IMR-90 (cell line): ENCODE measurements at regions not wholly inside any gene's neighbourhood (a gene's known extent, or its start where the extent isn't known, plus 50 kb on each side); places are given as distances from the start of the nearest gene placed in this dataset.

Source experiments
- ATAC-seq: fragments of 200-7000 bp; cut with Tn5 transposase; 2 replicates; pipeline ENCODE4 v1.9.1; 2020; ENCODE audit warnings: low read depth, mild to moderate bottlenecking, moderate library complexity
- BruUV-seq: library from RNA; stranded (reverse); fragments of 400-500 nt; replicated peaks from 2 replicates; lab custom pipeline; 2021; lab: Mats Ljungman, UMichigan
- CTCF ChIA-PET: fragments of 300-600 bp; formaldehyde crosslinking; extraction: SDS; loops from one replicate; lab custom pipeline; 2021; ENCODE audit warnings: antibody characterized with exemption; lab: Yijun Ruan, JAX
- POLR2A ChIA-PET: fragments of 300-600 bp; sonication (Branson Sonifier 250); formaldehyde crosslinking; loops from one replicate; lab custom pipeline; 2022; ENCODE audit warnings: antibody characterized with exemption; ENCODE audit not compliant: unreplicated experiment; lab: Charles Lee
- DNase-seq: peaks from one replicate; pipeline ENCODE4 v3.0.0; 2013
- H2AFZ ChIP-seq: replicated peaks from 2 replicates; pipeline ENCODE3; 2013; ENCODE audit warnings: low read length, mild to moderate bottlenecking; ENCODE audit not compliant: poor library complexity
- H2AK5ac ChIP-seq: 2 replicates; pipeline ENCODE4 v1.6.1; 2013; ENCODE audit warnings: low read depth, low read length, inconsistent platforms
- H2AK9ac ChIP-seq: replicated peaks from 2 replicates; pipeline ENCODE3; 2013; ENCODE audit warnings: mild to moderate bottlenecking, low read depth, low read length, moderate library complexity; ENCODE audit not compliant: poor library complexity
- H2BK120ac ChIP-seq: 2 replicates; pipeline ENCODE4 v1.6.1; 2013; ENCODE audit warnings: low read depth, low read length, inconsistent platforms
- H2BK15ac ChIP-seq: 3 replicates; pipeline ENCODE4 v1.6.1; 2013; ENCODE audit warnings: low read depth, low read length, inconsistent platforms
- H2BK20ac ChIP-seq: 2 replicates; pipeline ENCODE4 v1.6.1; 2013; ENCODE audit warnings: low read depth, mild to moderate bottlenecking, inconsistent platforms, low read length, moderate library complexity
- H2BK5ac ChIP-seq: 2 replicates; pipeline ENCODE4 v1.6.1; 2013; ENCODE audit warnings: mild to moderate bottlenecking, low read depth, low read length, inconsistent platforms; ENCODE audit not compliant: poor library complexity, severe bottlenecking
- H3K14ac ChIP-seq: replicated peaks from 2 replicates; pipeline ENCODE4 v1.6.1; 2013; ENCODE audit warnings: low read depth, low read length, inconsistent platforms
- H3K18ac ChIP-seq: 2 replicates; pipeline ENCODE4 v1.6.1; 2013; ENCODE audit warnings: low read depth, low read length, control low read depth
- H3K23ac ChIP-seq: 2 replicates; pipeline ENCODE4 v1.6.1; 2013; ENCODE audit warnings: low read depth, low read length, inconsistent platforms
- H3K27ac ChIP-seq: 2 replicates; pipeline ENCODE4 v1.5.1; 2013; ENCODE audit warnings: mild to moderate bottlenecking, control low read depth, low read length; ENCODE audit not compliant: insufficient read depth
- H3K27me3 ChIP-seq: 2 replicates; pipeline ENCODE4 v1.6.1; 2013; ENCODE audit warnings: low read length; ENCODE audit not compliant: control insufficient read depth, insufficient read depth
- H3K36me3 ChIP-seq: 2 replicates; pipeline ENCODE4 v1.6.1; 2013; ENCODE audit warnings: low read length, mixed read lengths; ENCODE audit not compliant: control insufficient read depth, insufficient read depth
- H3K4ac ChIP-seq: 2 replicates; pipeline ENCODE4 v1.6.1; 2013; ENCODE audit warnings: low read depth, low read length, inconsistent platforms
- H3K4me1 ChIP-seq: 2 replicates; pipeline ENCODE4 v1.6.1; 2013; ENCODE audit warnings: low read length, mixed read lengths; ENCODE audit not compliant: control insufficient read depth, insufficient read depth
- H3K4me2 ChIP-seq: 2 replicates; pipeline ENCODE4 v1.6.1; 2013; ENCODE audit warnings: low read depth, mild to moderate bottlenecking, control low read depth, low read length, moderate library complexity
- H3K4me3 ChIP-seq: 2 replicates; pipeline ENCODE4 v1.5.1; 2013; ENCODE audit warnings: low read depth, mild to moderate bottlenecking, control low read depth, low read length, moderate library complexity; ENCODE audit not compliant: insufficient read depth
- H3K56ac ChIP-seq: 2 replicates; pipeline ENCODE4 v1.6.1; 2013; ENCODE audit warnings: low read length, inconsistent platforms; ENCODE audit not compliant: insufficient read depth; ENCODE audit errors: extremely low read depth
- H3K79me1 ChIP-seq, 2 experiments: 2 replicates each; pipeline ENCODE4 v1.6.1; 2013; ENCODE audit warnings: low read length in 2 of 2, inconsistent platforms in 1 of 2, low read depth in 1 of 2
- H3K9ac ChIP-seq: 2 replicates; pipeline ENCODE4 v1.6.1; 2013; ENCODE audit warnings: low read depth, low read length, control low read depth
- H3K9me1 ChIP-seq: 2 replicates; pipeline ENCODE4 v1.6.1; 2013; ENCODE audit warnings: low read length, inconsistent platforms; ENCODE audit not compliant: insufficient read depth
- H3K9me3 ChIP-seq: 2 replicates; pipeline ENCODE4 v1.6.1; 2013; ENCODE audit warnings: low read length; ENCODE audit not compliant: control insufficient read depth, insufficient read depth
- H4K20me1 ChIP-seq: 2 replicates; pipeline ENCODE4 v1.6.1; 2013; ENCODE audit warnings: low read length, inconsistent platforms; ENCODE audit not compliant: insufficient read depth
- H4K5ac ChIP-seq: 2 replicates; pipeline ENCODE4 v1.6.1; 2013; ENCODE audit warnings: mild to moderate bottlenecking, low read depth, low read length, control low read depth
- H4K8ac ChIP-seq, 2 experiments: 2 replicates each; pipeline ENCODE4 v1.6.1; 2013; ENCODE audit warnings: low read depth in 2 of 2, low read length in 2 of 2, control low read depth in 1 of 2, inconsistent platforms in 1 of 2
- H4K91ac ChIP-seq: 2 replicates; pipeline ENCODE4 v1.6.1; 2013; ENCODE audit warnings: low read depth, low read length, inconsistent platforms; ENCODE audit not compliant: insufficient read depth
- BHLHE40 ChIP-seq: fragments of 150-350 bp; IDR thresholded peaks from 2 replicates; pipeline ENCODE4 v1.6.1; 2016; ENCODE audit warnings: mild to moderate bottlenecking, low read depth, low read length
- FOS ChIP-seq: fragments of 150-350 bp; IDR thresholded peaks from 2 replicates; pipeline ENCODE4 v1.6.1; 2016; ENCODE audit warnings: low read depth, low read length
- MAFK ChIP-seq: IDR thresholded peaks from 2 replicates; pipeline ENCODE4 v1.6.1; 2012; ENCODE audit warnings: low read depth, low read length, improper control_type of control experiment
- MAZ ChIP-seq: IDR thresholded peaks from 2 replicates; pipeline ENCODE4 v1.6.1; 2012; ENCODE audit warnings: low read depth, mild to moderate bottlenecking, low read length, improper control_type of control experiment, moderate library complexity, borderline replicate concordance
- NFE2L2 ChIP-seq: fragments of 150-350 bp; IDR thresholded peaks from 2 replicates; pipeline ENCODE4 v1.6.1; 2016; ENCODE audit warnings: low read depth, mild to moderate bottlenecking, low read length
- POLR2A ChIP-seq: IDR thresholded peaks from 2 replicates; pipeline ENCODE4 v1.6.1; 2012; ENCODE audit warnings: mild to moderate bottlenecking, low read depth, low read length
- RAD21 ChIP-seq: IDR thresholded peaks from 2 replicates; pipeline ENCODE4 v1.6.1; 2012; ENCODE audit warnings: low read length, improper control_type of control experiment
- RCOR1 ChIP-seq: IDR thresholded peaks from 2 replicates; pipeline ENCODE4 v1.6.1; 2012; ENCODE audit warnings: mild to moderate bottlenecking, low read length, improper control_type of control experiment; ENCODE audit not compliant: insufficient replicate concordance
- RFX5 ChIP-seq: IDR thresholded peaks from 2 replicates; pipeline ENCODE4 v1.8.0; 2012; ENCODE audit warnings: low read depth, mild to moderate bottlenecking, low read length, moderate library complexity
- WGBS, 2 experiments: methylation state at CpG; one replicate each; pipeline versions ENCODE4 v1.1.5 to v1.1.7; 2013; ENCODE audit warnings: missing lambda C conversion rate in 2 of 2; ENCODE audit not compliant: insufficient read length in 1 of 2; ENCODE audit errors: extremely low coverage in 2 of 2; 5-methylcytosine and 5-hydroxymethylcytosine counted together
- dilution Hi-C: fragments of 300-500 bp; cut with HindIII; formaldehyde crosslinking; loops from one replicate; pipeline ENCODE4 v1.14.3; 2018; ENCODE audit warnings: low sequenced_read_pairs; ENCODE audit not compliant: unreplicated experiment
- in situ Hi-C: fragments of 300-500 bp; cut with MboI; formaldehyde crosslinking; loops from 3 replicates; pipeline ENCODE4 v1.14.3; 2019; ENCODE audit warnings: low sequenced_read_pairs, inconsistent platforms, mixed read lengths
- intact Hi-C: fragments of 100-400 bp; cut with micrococcal nuclease; formaldehyde crosslinking; loops from 2 replicates; pipeline ENCODE4 v1.10.0; 2022
- TF ChIP-seq, protein P1 (sequence below): fragments of 150-350 bp; IDR thresholded peaks from 2 replicates; pipeline ENCODE4 v1.6.1; 2016; ENCODE audit warnings: low read depth, mild to moderate bottlenecking, low read length, moderate library complexity, borderline replicate concordance

DNA sequence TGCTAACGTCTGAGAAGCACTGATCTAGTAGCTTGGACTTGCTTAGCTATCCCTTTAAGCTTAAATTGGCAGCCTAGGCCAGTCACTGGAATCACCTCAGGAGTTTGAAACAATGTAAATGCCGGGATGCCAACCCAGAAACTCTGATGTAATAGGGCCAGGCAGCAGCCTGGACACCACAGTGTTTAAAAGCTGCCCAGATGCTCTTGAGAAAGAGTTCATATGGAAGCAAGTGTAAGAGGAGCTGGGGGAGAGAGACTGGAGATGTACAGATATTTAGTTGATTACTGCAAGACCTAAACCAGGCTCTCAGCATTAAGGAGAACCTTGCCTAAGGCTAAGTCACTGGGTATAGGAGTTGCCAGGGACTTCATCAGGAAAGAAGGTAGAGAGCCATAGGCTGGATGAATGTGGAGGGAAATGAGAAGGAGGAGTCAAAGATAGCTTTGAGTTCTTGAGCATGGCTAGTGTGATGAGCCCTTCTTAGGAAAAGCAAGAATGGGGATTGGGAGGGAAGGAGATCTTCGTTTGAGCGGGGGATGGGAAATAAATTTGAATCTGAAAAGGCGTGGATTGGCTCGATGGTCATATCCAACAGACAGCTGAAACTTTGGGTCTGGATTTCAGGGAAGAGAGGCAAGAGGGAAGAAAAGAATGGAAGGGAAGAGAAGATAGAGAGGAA, 392.9 kb upstream of the WWC1 start:
- DNase-seq = no peak
- no peak overlapping the region for H3K9ac ChIP-seq
- BruUV-seq = no TSS peak
- no peaks in the 10 kb centered on the region; the same call in 1 of the 2 replicates for H3K4me1 ChIP-seq
- ChIA-PET CTCF (no interaction called here), POLR2A (no interaction called here)
- dilution Hi-C loops = no loop called here
- no peak overlapping the region for H3K4ac ChIP-seq
- no peak overlapping the region for H2BK5ac ChIP-seq
- in situ Hi-C loops = no loop called here
- 54% methylated on average over 5 of the region's 6 CpGs; no CpG with 5 or more reads in 1 of the 2 experiments for WGBS, 2 experiments
- H3K27me3 ChIP-seq = peaks cover under 1% of the 10 kb centered on the region; the same call in 1 of the 2 replicates
- H3K18ac ChIP-seq = no peak overlapping the region
- H3K79me1 ChIP-seq = no peaks in the 10 kb centered on the region
- intact Hi-C loops = no loop called here
- no peak overlapping the region for H2AFZ ChIP-seq
- H4K8ac ChIP-seq = no peak overlapping the region
- H3K23ac ChIP-seq = no peak overlapping the region
- no peak overlapping the region for H3K4me2 ChIP-seq
- no peak overlapping the region for H2BK15ac ChIP-seq
- H3K14ac ChIP-seq = no peak overlapping the region
- H3K27ac ChIP-seq = no peak overlapping the region
- no peaks in the 10 kb centered on the region for H4K20me1 ChIP-seq
- H2BK120ac ChIP-seq = no peak overlapping the region
- no peaks in the 10 kb centered on the region for H3K9me1 ChIP-seq
- H3K4me3 ChIP-seq = no peak overlapping the region
- ATAC-seq = no peak
- no peak overlapping the region for H2BK20ac ChIP-seq
- no peak overlapping the region for H2AK9ac ChIP-seq
- H3K9me3 ChIP-seq = no peaks in the 10 kb centered on the region; the same call in 1 of the 2 replicates
- H2AK5ac ChIP-seq = no peak overlapping the region
- no peak overlapping the region for H3K56ac ChIP-seq
- H3K36me3 ChIP-seq = no peaks in the 10 kb centered on the region
- TF ChIP-seq POLR2A (no peak), FOS (no peak), BHLHE40 (no peak), RAD21 (no peak), NFE2L2 (no peak), RFX5 (no peak), RCOR1 (no peak), MAFK (no peak), MAZ (no peak)
- TF ChIP-seq, protein P1, sequence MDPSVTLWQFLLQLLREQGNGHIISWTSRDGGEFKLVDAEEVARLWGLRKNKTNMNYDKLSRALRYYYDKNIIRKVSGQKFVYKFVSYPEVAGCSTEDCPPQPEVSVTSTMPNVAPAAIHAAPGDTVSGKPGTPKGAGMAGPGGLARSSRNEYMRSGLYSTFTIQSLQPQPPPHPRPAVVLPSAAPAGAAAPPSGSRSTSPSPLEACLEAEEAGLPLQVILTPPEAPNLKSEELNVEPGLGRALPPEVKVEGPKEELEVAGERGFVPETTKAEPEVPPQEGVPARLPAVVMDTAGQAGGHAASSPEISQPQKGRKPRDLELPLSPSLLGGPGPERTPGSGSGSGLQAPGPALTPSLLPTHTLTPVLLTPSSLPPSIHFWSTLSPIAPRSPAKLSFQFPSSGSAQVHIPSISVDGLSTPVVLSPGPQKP = no peak
- no peak overlapping the region for H4K5ac ChIP-seq
- H4K91ac ChIP-seq = no peak overlapping the region
